ENCODE measurements at regions not wholly inside any gene's neighbourhood (a gene's known extent, or its start where the extent isn't known, plus 50 kb on each side); places are given as distances from the start of the nearest gene placed in this dataset.

DNA sequence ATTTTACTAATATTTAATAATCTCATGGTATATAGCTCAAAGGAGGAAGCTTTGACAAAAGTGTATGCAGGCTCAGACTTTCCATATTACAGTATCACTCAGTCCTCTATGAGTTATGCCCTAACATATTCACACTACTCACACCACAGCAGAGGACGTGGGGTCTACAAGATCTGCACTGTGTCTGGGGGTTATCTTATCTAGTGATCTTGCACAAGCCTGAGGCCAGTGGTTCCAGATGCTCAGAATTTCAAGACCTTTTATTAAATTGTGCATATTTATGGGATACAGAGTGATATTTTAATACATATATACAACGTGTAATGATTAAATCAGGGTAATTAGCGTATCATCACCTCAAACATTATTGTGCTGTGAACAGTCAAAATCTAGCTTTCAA lies 933.1 kb downstream of the SQOR start:
- no peak for DNase-seq

DNA sequence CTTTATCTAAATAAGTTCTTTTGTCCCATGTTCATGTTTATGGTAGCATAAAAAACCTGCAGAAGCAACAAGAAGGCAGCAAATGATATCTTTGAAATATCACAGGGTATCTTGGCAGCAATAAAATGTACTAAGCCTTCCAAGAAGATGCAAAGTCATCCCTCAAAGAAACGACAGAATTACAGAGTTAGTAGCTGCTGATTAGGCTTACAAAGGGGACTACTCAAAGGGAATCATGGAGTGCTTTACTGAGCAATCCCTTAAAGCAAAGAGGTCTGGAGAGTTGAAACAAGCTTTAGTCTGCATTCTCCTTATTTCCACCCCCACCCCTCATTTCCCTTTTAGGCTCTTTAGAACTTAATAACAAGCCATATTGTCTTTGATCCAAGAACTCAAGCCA lies 935.0 kb downstream of the SQOR start:
- DNase-seq: no peak

DNA sequence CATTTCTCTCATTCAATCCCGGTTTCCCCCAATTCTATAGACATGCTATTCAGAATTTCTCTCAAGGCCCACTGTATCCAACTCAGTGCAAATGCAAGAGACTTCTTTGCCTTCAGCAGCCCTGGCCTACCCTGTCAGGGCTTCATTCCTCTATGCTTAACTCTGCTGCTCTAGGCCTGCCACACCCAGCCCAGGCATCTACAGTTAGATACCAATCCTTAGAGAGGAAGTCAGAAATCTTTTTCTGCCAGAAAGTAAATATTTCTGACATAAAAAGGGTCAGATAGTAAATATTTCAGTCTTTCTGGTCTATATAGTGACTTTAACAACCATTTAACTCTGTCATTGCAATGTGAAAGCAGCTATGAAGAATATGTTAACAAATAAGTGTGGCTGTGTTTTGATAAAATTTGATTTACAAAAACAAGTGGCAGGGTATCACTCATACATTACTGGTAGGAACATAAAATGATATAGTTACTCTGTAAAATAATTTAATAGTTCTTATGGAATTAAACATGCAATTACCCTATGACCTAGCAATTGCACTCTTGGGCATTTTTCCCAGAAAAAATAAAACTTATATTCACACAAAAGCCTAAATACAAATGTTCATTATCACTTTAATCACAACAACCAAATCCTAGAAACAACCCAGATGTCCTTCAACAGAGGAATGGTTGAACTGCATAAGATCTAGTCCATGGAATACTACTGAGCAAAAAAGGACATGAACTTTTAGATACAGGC lies 942.0 kb downstream of the SQOR start:
- DNase-seq: no peak

DNA sequence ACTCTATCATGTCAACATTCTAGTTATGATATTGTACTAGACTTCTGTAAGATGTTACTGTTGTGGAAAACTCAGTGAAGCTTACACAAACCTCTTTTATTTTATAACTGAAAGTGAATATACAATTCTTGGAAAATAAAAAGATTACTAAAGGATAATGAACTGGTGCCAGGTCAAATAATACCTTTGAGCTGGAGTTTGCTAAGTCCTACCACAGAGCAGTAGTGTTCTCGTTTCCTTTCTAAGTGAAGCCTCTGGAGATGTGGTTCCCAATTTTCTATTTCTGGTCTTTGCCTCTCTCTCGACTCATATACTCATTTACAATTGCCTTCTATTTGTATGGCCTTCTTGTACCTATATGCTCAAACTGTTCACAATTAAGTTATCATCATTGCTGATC lies 942.9 kb downstream of the SQOR start:
- no peak for DNase-seq

DNA sequence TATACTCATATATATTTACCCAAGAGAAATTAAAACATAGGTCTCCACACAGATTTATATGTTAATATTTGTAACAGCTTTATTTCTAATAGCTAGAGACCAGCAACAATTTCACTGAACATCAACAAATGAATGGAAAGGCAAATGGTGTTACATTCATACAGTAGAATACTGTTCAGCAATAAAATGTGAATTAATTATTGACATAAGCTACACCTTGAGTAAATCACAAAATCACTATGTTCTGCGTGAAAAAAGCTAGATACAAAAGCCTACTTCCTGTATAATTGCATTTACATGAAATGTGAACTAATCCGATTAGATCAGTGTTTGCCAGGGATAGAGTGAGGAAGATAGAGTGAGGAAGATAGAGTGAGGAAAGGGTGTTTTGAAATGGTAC lies 945.7 kb downstream of the SQOR start:
- DNase-seq: no peak

DNA sequence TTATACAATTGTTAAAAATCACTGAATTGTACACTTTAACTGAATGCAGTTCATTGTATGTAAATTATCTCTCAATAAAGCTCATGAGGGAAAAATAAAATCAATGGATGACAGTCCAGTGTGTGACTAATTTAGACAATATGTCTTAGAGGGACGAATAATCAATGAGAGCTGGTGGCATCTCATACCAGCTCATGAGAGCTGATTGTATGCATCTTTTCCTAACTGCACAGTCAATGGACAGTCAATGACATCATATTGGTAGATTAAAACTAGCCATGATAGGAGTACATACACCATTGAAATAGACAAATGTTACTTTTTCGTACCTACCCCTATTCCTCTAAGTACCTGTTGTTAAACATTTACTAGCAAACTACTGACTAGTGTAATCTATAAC lies 946.1 kb downstream of the SQOR start:
- no peak for DNase-seq

DNA sequence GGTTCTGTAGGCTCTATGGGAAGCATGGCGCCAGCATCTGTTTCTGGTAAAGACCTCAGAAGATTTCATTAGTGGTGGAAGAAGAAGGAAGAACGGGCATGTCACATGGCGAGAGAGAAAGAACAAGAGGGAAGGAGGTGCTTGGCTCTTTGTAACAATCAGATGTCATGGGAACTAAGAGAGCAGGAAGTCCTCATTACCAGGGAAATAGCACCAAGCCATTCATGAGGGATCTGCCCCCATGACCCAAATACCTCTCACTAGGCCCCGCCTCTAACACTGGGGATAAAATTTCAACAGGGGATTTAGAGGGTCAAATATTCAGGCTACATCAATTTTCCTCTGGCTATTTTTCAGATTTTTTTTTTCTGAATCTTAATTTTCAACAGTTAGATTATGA lies 954.3 kb downstream of the SQOR start:
- no peak for DNase-seq

DNA sequence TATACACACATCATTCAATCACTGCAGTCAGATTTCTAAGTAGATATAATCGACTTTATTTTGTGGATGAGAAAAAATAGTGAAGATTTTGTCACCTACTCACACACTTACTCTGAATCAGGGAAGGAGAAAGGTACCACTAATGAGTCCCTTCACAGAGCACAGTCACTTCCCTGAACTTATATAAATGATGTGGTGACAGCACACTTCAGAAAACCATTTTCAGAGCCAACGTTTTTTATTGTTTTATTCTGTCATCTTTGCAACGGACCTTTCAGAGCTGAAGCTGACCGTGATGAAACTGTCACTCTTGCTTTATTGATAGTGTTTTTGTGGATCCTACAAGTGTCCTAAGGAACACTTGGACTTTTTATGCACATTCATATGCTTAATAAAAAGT lies 956.6 kb downstream of the SQOR start:
- DNase-seq: no peak

DNA sequence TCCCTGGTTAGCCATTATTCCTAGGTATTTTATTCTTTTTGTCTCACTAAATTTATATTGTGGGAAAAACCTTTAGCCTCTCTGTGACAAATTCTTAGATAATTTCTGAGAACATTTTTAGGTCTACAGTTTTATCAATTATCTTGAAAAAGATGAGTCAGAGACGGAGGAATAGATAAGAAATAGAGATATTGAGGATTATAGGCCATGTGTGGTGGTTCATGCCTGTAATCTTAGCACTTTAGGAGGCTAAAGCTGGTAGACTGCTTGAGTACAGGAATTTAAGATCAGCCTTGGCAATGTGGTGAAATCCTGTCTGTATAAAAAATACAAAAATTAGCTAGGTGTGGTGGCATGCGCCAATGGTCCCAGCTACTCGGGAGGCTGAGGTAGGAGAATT lies 960.2 kb downstream of the SQOR start:
- no peak for DNase-seq

DNA sequence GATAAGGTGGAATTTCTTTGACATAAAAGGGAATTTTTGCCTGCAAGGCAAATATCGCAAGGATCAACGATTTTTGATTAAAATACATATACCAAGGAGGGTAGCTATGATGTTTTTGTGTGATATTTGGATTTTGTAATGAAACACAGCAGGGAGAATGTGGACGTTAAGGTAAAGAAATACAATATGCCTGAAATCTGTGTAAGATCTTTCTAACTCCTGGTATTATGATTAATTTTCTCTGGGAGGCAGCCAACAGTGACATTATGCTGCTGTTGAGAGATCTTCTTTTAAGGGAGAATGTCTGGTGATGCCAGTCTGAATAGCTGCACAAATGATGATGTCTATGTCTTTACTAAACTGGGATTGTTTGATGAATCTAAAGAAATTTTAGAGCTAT lies 972.2 kb downstream of the SQOR start:
- no peak for DNase-seq

DNA sequence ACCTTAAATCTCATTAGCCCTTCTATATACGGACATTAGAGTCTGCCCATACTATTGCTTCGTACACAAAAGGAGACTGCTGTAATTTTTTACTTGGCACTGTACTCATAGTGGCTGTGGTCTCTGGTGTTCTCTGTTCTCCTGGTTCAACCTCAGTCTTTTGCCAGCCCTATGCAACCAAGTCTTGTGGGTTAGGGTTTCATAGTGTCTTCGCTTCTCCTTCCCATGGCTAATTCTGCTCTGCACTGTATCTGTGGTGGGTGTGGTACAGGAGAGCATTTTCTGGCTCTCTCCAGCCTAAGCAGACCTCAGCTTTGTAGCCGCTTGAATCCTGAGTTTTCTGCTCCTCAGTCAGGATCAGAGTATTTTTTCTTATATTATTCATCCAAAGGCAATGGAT lies 981.2 kb downstream of the SQOR start:
- DNase-seq: no peak

DNA sequence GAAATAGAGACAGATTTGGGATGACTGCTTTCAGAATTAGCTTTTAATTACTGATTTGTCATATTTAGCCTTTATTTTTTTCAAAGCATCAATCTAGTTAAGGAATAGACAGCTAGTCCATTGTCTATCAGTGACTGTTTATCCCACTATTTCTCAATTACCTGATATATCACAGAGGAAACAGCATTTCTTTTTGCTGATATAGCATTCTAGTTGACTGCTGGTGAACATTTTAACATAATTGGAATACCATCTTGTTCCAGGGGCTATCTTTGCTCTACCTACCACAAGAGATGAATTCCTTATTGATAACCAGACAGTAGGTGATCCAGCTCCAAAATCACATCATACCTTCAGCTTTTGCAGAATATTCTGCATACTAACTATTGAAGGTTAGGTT lies 982.7 kb downstream of the SQOR start:
- DNase-seq: no peak

DNA sequence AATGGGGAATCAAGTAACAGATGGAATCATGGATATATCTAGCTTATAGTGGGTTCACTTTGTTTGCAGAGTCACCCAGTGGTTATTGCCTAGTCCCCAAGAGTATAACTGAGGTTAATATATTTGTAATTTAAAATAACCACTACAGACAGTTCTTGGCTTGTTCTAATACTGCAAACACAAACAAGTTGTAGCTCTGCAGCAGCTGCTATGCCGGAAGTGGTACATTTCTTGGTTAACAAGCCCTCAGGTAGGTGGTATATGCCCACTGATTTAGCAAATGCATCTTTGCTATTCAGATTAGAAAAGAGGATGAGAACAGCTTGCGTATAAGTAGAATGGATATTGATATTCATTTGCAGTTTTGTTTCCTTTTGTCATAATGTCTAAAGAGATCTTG lies 984.2 kb downstream of the SQOR start:
- DNase-seq: no peak

DNA sequence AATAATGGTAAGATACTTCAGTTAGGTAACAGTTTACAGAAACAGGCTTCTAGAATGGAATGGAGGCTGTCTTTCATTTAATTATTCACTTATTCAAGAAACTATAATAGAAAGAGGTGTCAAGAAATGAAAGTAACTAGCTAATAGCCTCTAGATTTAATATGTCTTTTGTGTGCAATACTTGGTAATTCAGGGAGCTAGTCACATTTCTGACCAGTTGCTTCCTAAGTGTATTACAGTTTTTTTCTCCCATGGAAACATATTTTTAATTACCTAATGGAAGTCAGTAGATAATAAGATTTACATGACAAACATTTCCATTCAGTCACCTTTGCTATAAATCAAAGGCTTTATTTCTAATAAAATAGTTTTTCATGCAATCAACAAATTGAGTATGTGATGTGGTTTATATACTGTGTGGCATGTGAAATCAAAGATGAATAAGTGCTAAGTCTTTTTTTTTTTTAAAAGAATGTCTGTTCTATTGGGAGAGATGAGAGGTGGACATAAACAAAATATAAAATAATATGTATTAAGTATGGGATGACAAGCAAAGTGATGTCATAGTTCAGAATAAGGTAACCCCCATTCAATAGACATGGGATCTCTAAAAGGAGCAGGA lies 985.7 kb downstream of the SQOR start:
- no peak for DNase-seq

DNA sequence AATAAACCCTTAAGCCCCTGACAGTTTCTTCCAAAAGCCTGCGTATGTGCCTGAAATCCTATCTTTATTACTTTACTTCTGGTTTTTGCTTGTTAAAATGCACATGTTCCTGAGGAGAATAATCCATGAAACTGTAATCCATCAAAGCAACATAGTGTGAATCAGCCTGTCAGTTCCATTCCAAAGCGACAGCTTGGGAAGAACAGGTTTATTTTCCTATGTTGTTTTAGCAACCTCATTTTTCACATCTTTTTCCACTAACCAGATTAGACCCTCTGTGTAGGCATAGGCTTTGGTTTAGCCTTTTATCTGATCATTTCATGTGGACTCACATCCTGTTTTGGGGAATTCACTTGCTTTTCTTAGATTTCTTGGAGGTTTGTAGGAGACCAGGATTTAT lies 988.0 kb downstream of the SQOR start:
- DNase-seq: no peak

DNA sequence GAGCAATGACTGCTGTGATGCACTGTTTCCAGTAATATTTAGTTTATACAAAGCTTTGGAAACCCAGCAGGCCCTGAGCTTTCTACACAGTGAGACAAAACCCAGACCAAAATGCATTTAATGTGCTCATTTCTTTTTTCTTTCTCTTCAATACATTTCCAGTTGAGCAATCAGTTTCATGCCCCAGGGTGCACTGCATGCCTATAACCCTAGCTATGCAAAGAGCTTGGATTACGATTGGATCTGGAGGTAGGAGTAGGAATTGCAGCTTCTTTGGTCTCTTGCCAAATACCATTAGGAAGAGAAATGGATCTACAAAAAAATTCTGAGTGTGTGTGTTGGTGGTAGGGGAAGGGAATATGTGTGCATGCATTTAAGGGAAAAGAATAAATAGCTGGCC lies 1001.4 kb downstream of the SQOR start:
- no peak for DNase-seq

DNA sequence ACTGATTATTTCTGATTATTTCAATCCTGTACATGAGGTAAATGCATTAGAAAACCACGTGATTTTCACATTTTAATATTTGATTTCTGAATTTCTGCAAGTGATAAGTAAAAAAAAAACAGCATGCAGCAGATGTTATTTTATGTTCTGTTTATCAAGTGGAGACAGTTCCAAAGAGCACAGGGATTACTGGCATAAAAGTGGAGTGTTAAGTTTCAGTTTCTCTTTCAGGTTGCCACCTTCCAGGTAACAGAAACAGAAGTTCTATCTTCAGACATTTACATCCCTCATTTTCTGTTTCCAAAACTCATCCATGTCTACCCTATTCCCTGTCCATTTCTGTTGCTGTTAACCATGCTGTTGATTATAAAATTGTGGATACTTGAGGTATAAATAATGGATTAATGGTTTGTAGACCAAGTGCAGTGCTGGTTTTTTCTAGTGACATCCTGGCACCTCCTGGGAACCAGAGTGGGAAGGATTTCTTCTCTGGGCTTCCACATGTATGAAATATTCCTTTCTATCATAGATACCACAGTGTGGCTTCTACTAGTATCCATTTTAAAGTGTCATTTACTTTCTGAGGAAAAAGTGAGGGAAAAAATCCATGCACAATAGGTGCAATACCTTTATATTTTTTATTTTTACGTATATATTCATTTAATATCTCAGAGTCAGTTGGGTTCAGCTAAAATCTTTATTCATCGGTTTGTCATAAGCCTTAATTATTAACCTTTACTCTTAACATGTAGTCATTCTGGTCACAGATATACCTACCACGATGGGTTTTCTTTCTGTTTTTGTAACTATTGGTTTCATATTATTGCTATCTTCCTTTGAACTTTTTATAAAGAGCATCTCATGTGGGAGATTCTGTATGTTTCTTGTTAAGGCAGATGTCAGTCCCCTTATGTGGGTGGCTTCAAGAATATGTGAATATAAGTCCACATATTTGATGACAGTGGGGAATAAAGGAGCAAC lies 1010.0 kb downstream of the SQOR start:
- DNase-seq: no peak

DNA sequence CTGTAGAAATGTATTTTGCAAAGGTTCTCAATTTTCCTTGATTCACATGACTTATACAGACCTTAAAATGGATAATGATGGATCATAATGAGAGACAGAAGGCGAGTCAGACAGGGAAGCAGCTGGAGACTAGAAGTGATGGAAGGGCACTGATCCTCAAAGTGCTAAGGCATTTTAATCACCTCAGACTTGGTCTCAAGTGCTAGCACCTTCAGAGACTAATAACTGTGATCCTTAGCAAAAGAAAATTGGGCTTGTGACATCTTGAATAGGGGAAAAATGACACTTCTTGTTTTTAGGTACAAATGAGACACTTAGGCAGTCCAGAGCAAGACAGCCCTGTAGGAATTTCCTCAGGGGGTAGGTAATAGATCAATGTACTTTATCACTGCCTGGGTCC lies 1011.7 kb downstream of the SQOR start:
- DNase-seq: no peak

DNA sequence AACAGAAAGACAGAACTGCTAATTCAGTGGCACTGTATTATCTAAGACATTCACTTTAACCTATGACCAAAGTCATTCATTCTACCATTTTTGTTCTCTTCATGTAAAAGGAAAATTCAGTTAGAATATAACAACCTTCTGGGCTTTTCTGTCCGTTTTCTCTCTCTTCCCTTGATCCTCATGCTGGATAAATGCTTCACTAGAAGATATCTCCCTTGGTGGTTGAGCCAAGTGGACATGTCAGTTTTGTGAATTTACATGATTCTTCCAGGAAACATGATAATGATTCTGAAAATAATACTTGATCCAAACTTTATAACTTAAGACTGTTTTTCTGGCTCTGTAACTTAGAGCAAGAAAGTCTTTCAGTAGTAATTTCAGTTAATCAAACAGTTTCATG lies 1012.2 kb downstream of the SQOR start:
- no peak for DNase-seq

DNA sequence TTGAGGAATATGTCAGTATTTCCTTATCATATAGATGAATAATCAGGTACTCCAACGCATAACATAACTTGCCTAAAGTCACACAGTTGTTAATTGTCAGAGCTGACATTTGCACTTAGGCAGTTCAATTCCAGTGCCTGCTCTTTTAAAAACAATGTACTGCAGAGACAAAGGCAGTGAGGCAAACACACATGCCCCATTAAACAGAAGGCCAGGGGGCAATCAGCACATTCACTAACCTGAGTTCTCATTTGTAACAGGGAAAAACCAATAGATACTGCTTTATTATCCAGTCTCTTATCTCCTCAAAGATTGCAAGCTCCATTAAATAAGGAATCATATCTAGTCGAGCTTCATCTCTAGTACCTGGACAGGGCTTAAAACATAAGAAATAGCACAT lies 1017.4 kb downstream of the SQOR start:
- no peak for DNase-seq

DNA sequence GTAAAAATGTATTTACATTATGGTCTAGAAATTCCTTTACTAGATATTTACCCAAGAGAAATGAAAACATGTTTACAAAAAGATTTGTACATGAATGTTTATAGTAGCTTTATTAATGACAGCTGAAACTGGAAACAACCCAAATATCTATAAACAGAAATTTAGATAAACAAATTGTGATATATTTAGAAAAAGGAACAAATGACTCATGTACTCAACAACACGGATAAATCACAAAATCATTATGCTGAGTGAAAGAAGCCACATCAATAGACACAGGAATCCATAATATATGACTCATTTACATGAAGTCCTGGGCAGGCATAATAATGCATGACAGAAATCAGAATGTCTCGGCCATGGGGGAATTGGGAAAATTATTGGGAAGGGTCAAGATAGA lies 1020.2 kb downstream of the SQOR start:
- DNase-seq: no peak

DNA sequence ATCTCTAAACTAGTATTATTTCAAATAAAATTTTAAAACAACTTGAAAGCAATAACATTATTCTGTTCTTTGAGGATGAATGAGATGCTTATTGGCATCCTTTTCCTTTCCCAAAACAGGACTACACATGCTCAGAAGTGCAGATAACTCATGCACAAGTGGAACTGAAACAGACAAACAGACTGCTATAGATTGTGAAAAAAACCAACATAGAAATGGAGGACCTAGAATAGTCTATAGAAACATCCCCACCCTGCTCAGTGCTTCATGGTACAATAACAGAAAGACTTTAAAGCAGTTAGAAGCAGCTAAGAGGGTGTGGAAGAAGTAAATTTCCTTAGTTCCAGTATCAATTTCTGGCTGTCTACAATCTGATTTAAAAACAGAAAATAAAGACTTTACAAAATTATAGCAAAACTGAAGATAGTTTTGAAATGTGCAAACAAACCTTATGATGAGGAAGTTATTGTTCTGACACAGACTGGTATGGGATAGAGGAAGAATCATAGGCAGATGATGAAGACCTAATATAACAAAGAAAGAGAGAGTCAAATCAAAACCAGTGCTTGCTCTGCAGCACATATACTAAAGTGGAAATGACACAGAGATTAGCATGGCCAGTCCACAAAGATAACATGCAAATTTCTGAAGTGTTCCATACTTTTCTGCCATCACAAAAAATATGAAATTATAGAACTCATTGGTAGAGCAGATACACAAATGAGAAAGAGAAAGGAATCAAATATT lies 1025.4 kb downstream of the SQOR start:
- DNase-seq: no peak

DNA sequence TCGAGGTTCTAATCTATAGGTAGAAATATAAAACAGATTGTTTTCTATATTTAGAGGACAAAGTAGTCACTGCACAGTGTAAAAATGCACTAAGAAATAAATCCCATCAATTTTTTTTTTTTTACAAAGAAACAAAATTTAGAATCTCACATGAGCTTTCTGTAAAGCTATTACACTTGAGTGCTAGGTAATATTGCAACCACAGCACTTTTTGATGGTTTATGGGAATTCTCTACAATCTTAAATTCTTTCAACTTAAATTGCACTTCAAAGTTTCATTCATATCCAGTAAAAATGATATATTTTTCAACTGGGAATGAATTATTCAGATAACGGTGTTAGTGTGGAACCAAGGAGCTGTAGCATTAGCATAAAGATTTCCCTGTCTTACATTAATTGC lies 1035.4 kb downstream of the SQOR start:
- DNase-seq: no peak

All from CD4-positive, alpha-beta T cell treated with Interleukin-21 for 1 hour (primary cell).